ENCODE measurements at regions not wholly inside any gene's neighbourhood (a gene's known extent, or its start where the extent isn't known, plus 50 kb on each side); places are given as distances from the start of the nearest gene placed in this dataset.
"Not testable (repeated sequence)": the region's sequence is repeated elsewhere in the genome, so short reads cannot be mapped to it uniquely, and the experiment has no call there.

GRCh38 chr17:20667712-20668111 is 88.2 kb downstream of the CDRT15L2 start:
- H3K9ac ChIP-seq (ENCODE audit: low read depth, low read length); H3K9me3 ChIP-seq (ENCODE audit: control insufficient read depth, insufficient read depth, low read length); H3K4me3 ChIP-seq (ENCODE audit: low read depth, low read length); H3K27me3 ChIP-seq (ENCODE audit: control insufficient read depth, insufficient read depth, low read length); H3K4me1 ChIP-seq (ENCODE audit: control insufficient read depth, insufficient read depth, low read length); H3K36me3 ChIP-seq (ENCODE audit: control insufficient read depth, insufficient read depth, low read length): not testable (repeated sequence)

- H3K4me3 ChIP-seq (ENCODE audit: low read depth, low read length); H3K36me3 ChIP-seq (ENCODE audit: control insufficient read depth, insufficient read depth, low read length); H3K4me1 ChIP-seq (ENCODE audit: control insufficient read depth, insufficient read depth, low read length); H3K27me3 ChIP-seq (ENCODE audit: control insufficient read depth, insufficient read depth, low read length); H3K9ac ChIP-seq (ENCODE audit: low read depth, low read length); H3K9me3 ChIP-seq (ENCODE audit: control insufficient read depth, insufficient read depth, low read length): not testable (repeated sequence)
Observed at GRCh38 chr17:20668316-20668715, 88.8 kb downstream of the CDRT15L2 start.

- H3K9me3 ChIP-seq (ENCODE audit: control insufficient read depth, insufficient read depth, low read length); H3K4me3 ChIP-seq (ENCODE audit: low read depth, low read length); H3K4me1 ChIP-seq (ENCODE audit: control insufficient read depth, insufficient read depth, low read length); H3K27me3 ChIP-seq (ENCODE audit: control insufficient read depth, insufficient read depth, low read length); H3K9ac ChIP-seq (ENCODE audit: low read depth, low read length); H3K36me3 ChIP-seq (ENCODE audit: control insufficient read depth, insufficient read depth, low read length): not testable (repeated sequence)
Observed at GRCh38 chr17:20668868-20669267, 89.3 kb downstream of the CDRT15L2 start.

- not testable (repeated sequence) for H3K27me3 ChIP-seq (ENCODE audit: control insufficient read depth, insufficient read depth, low read length); H3K36me3 ChIP-seq (ENCODE audit: control insufficient read depth, insufficient read depth, low read length); H3K9me3 ChIP-seq (ENCODE audit: control insufficient read depth, insufficient read depth, low read length); H3K4me3 ChIP-seq (ENCODE audit: low read depth, low read length); H3K4me1 ChIP-seq (ENCODE audit: control insufficient read depth, insufficient read depth, low read length); H3K9ac ChIP-seq (ENCODE audit: low read depth, low read length)
Observed at GRCh38 chr17:20670506-20670905, 91.0 kb downstream of the CDRT15L2 start.

GRCh38 chr17:20674374-20674773 is 94.8 kb downstream of the CDRT15L2 start:
- not testable (repeated sequence) for H3K27me3 ChIP-seq (ENCODE audit: control insufficient read depth, insufficient read depth, low read length); H3K9me3 ChIP-seq (ENCODE audit: control insufficient read depth, insufficient read depth, low read length); H3K9ac ChIP-seq (ENCODE audit: low read depth, low read length); H3K36me3 ChIP-seq (ENCODE audit: control insufficient read depth, insufficient read depth, low read length); H3K4me3 ChIP-seq (ENCODE audit: low read depth, low read length); H3K4me1 ChIP-seq (ENCODE audit: control insufficient read depth, insufficient read depth, low read length)

- H3K4me1 ChIP-seq (ENCODE audit: control insufficient read depth, insufficient read depth, low read length): not testable (repeated sequence)
Observed at GRCh38 chr17:20675707-20676106, 96.2 kb downstream of the CDRT15L2 start.

GRCh38 chr17:20676656-20677055 is 97.1 kb downstream of the CDRT15L2 start:
- not testable (repeated sequence) for H3K9ac ChIP-seq (ENCODE audit: low read depth, low read length); H3K36me3 ChIP-seq (ENCODE audit: control insufficient read depth, insufficient read depth, low read length); H3K27me3 ChIP-seq (ENCODE audit: control insufficient read depth, insufficient read depth, low read length); H3K4me3 ChIP-seq (ENCODE audit: low read depth, low read length); H3K4me1 ChIP-seq (ENCODE audit: control insufficient read depth, insufficient read depth, low read length); H3K9me3 ChIP-seq (ENCODE audit: control insufficient read depth, insufficient read depth, low read length)

More at GRCh38 chr17:20675707-20676106, 96.2 kb downstream of the CDRT15L2 start:
- not testable (repeated sequence) for H3K4me3 ChIP-seq (ENCODE audit: low read depth, low read length); H3K9ac ChIP-seq (ENCODE audit: low read depth, low read length); H3K27me3 ChIP-seq (ENCODE audit: control insufficient read depth, insufficient read depth, low read length); H3K9me3 ChIP-seq (ENCODE audit: control insufficient read depth, insufficient read depth, low read length); H3K36me3 ChIP-seq (ENCODE audit: control insufficient read depth, insufficient read depth, low read length)

GRCh38 chr17:20677469-20677868 is 97.9 kb downstream of the CDRT15L2 start:
- not testable (repeated sequence) for H3K9me3 ChIP-seq (ENCODE audit: control insufficient read depth, insufficient read depth, low read length); H3K27me3 ChIP-seq (ENCODE audit: control insufficient read depth, insufficient read depth, low read length); H3K9ac ChIP-seq (ENCODE audit: low read depth, low read length); H3K36me3 ChIP-seq (ENCODE audit: control insufficient read depth, insufficient read depth, low read length); H3K4me3 ChIP-seq (ENCODE audit: low read depth, low read length); H3K4me1 ChIP-seq (ENCODE audit: control insufficient read depth, insufficient read depth, low read length)

- H3K4me3 ChIP-seq (ENCODE audit: low read depth, low read length); H3K9me3 ChIP-seq (ENCODE audit: control insufficient read depth, insufficient read depth, low read length); H3K4me1 ChIP-seq (ENCODE audit: control insufficient read depth, insufficient read depth, low read length); H3K27me3 ChIP-seq (ENCODE audit: control insufficient read depth, insufficient read depth, low read length); H3K9ac ChIP-seq (ENCODE audit: low read depth, low read length); H3K36me3 ChIP-seq (ENCODE audit: control insufficient read depth, insufficient read depth, low read length): not testable (repeated sequence)
Observed at GRCh38 chr17:20678424-20678823, 98.9 kb downstream of the CDRT15L2 start.

- H3K9ac ChIP-seq (ENCODE audit: low read depth, low read length); H3K9me3 ChIP-seq (ENCODE audit: control insufficient read depth, insufficient read depth, low read length); H3K27me3 ChIP-seq (ENCODE audit: control insufficient read depth, insufficient read depth, low read length); H3K4me1 ChIP-seq (ENCODE audit: control insufficient read depth, insufficient read depth, low read length); H3K4me3 ChIP-seq (ENCODE audit: low read depth, low read length); H3K36me3 ChIP-seq (ENCODE audit: control insufficient read depth, insufficient read depth, low read length): not testable (repeated sequence)
Observed at GRCh38 chr17:20681746-20682722, 102.5 kb downstream of the CDRT15L2 start.

- not testable (repeated sequence) for H3K9me3 ChIP-seq (ENCODE audit: control insufficient read depth, insufficient read depth, low read length); H3K4me1 ChIP-seq (ENCODE audit: control insufficient read depth, insufficient read depth, low read length); H3K9ac ChIP-seq (ENCODE audit: low read depth, low read length); H3K4me3 ChIP-seq (ENCODE audit: low read depth, low read length); H3K36me3 ChIP-seq (ENCODE audit: control insufficient read depth, insufficient read depth, low read length); H3K27me3 ChIP-seq (ENCODE audit: control insufficient read depth, insufficient read depth, low read length)
Observed at GRCh38 chr17:20683651-20684229, 104.2 kb downstream of the CDRT15L2 start.

GRCh38 chr17:20684975-20685374 is 105.5 kb downstream of the CDRT15L2 start:
- H3K4me1 ChIP-seq (ENCODE audit: control insufficient read depth, insufficient read depth, low read length); H3K27me3 ChIP-seq (ENCODE audit: control insufficient read depth, insufficient read depth, low read length); H3K9ac ChIP-seq (ENCODE audit: low read depth, low read length); H3K9me3 ChIP-seq (ENCODE audit: control insufficient read depth, insufficient read depth, low read length); H3K36me3 ChIP-seq (ENCODE audit: control insufficient read depth, insufficient read depth, low read length); H3K4me3 ChIP-seq (ENCODE audit: low read depth, low read length): not testable (repeated sequence)

All from iPS-15b (cell line).